BE2C (cell line): ENCODE measurements at regions not wholly inside any gene's neighbourhood (a gene's known extent, or its start where the extent isn't known, plus 50 kb on each side); places are given as distances from the start of the nearest gene placed in this dataset.

Experiments
- DNase-seq: peaks from one replicate; pipeline ENCODE4 v3.0.0-alpha.2; 2020
- H3K27me3 ChIP-seq: fragments of 250-450 bp; sonication (Bioruptor Pico); 2 replicates; pipeline ENCODE4 v1.5.1; 2020; ENCODE audit warnings: mild to moderate bottlenecking
- H3K36me3 ChIP-seq: fragments of 250-450 bp; sonication (Bioruptor Pico); 2 replicates; pipeline ENCODE4 v1.5.1; 2020; ENCODE audit warnings: mild to moderate bottlenecking
- H3K4me1 ChIP-seq: fragments of 250-450 bp; sonication (Bioruptor Pico); 2 replicates; pipeline ENCODE4 v1.5.1; 2020
- H3K4me3 ChIP-seq: 2 replicates; pipeline ENCODE4 v1.5.1; 2011; ENCODE audit warnings: low read depth, low read length
- H3K9me3 ChIP-seq: fragments of 250-450 bp; sonication (Bioruptor Pico); 2 replicates; pipeline ENCODE4 v1.5.1; 2020
- TF ChIP-seq, protein P1 (sequence below): IDR thresholded peaks from 2 replicates; pipeline ENCODE4 v1.5.1; 2012; ENCODE audit warnings: mild to moderate bottlenecking, low read depth, low read length

DNA sequence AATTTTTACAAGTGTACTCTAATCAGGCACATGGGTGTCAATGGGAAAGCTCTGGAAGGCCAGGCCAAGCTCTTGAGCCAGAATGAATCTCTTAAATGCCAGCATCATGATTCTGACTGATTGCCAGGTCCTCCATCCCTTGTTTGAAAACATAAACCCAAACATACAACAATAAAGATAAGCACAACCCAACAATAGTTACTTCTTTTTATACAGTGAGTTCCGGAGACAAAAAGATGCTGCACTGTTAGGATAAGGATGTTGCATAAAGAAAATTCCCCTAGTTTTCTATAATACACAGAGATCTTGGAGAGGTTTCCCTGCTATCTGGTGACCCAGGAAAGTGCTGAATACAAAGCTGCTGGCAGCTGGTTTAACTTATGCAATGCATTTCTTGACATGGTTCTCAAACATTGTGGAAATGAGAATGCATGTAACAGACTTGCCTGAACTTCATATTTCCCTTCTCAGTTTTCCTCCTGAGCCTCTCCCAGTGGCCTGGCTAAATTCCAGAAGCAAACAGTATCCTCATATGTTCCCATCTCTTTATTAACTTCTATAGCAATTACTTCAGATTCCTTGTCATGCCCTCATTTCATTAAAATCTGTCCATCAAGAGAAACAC is 180.1 kb upstream of the PRICKLE2 start:
- no peaks in the 10 kb centered on the region for H3K36me3 ChIP-seq
- H3K27me3 ChIP-seq: no peaks in the 10 kb centered on the region
- H3K4me1 ChIP-seq: no peaks in the 10 kb centered on the region
- TF ChIP-seq, protein P1, sequence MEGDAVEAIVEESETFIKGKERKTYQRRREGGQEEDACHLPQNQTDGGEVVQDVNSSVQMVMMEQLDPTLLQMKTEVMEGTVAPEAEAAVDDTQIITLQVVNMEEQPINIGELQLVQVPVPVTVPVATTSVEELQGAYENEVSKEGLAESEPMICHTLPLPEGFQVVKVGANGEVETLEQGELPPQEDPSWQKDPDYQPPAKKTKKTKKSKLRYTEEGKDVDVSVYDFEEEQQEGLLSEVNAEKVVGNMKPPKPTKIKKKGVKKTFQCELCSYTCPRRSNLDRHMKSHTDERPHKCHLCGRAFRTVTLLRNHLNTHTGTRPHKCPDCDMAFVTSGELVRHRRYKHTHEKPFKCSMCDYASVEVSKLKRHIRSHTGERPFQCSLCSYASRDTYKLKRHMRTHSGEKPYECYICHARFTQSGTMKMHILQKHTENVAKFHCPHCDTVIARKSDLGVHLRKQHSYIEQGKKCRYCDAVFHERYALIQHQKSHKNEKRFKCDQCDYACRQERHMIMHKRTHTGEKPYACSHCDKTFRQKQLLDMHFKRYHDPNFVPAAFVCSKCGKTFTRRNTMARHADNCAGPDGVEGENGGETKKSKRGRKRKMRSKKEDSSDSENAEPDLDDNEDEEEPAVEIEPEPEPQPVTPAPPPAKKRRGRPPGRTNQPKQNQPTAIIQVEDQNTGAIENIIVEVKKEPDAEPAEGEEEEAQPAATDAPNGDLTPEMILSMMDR: no peak
- DNase-seq: no peak
- no peaks in the 10 kb centered on the region for H3K9me3 ChIP-seq
- no peak overlapping the region for H3K4me3 ChIP-seq

DNA sequence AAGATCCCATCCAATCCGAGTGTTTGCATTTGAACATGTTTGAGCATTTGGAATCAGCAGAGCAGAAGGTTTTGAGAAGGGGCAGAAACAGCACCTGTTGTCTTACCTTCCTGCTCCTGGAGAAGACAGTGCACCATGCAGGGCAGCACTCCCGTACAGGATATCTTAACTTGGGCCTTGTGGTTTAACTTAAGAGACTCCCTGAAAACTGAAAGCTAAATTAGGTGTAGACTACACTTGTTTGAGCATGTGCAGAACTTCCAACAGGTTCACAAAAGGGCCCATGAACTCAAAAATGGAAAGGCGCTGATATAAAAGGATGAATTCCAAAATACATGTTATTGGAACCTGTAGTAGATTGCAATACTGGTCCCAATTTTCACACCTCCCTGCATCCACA is 175.4 kb upstream of the PRICKLE2 start:
- Histone ChIP-seq H3K4me3 (no peak overlapping the region), H3K9me3 (no peaks in the 10 kb centered on the region), H3K36me3 (no peaks in the 10 kb centered on the region), H3K27me3 (no peaks in the 10 kb centered on the region; the same call in 1 of the 2 replicates), H3K4me1 (no peaks in the 10 kb centered on the region)
- DNase-seq: no peak
- TF ChIP-seq, protein P1: no peak

DNA sequence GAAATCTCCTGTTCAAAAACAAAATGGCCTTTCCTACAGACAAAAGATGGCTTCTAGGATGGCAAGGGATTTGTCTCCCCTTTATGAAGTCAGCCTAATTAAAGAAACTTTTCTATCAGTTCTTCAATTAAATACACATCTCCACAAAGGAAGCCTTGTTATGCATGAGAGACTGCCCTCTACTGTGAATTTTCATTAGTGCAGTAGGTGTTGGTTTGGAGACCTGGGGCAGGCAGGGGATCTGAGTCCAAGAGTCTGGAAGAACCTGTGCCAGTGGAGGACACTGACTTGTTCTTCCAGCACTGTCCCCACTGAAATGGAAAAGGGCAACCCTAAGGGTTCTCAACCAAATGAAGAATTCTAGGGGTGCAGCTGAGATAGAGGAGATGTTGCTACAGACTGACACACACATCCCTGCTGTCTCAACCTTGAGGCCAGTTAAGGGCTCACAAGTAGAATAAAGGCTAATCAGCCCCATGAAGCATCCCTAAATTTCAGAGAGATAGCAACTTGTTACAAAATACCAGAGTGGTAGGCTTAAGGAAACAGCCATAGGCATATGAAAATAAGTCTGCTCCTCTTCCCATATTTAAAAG is 174.0 kb upstream of the PRICKLE2 start:
- Histone ChIP-seq H3K9me3 (no peaks in the 10 kb centered on the region), H3K4me3 (no peak overlapping the region), H3K27me3 (no peaks in the 10 kb centered on the region; the same call in 1 of the 2 replicates), H3K36me3 (no peaks in the 10 kb centered on the region), H3K4me1 (no peaks in the 10 kb centered on the region)
- TF ChIP-seq, protein P1: peak; percentile 86
- peak; percentile 44 for DNase-seq

DNA sequence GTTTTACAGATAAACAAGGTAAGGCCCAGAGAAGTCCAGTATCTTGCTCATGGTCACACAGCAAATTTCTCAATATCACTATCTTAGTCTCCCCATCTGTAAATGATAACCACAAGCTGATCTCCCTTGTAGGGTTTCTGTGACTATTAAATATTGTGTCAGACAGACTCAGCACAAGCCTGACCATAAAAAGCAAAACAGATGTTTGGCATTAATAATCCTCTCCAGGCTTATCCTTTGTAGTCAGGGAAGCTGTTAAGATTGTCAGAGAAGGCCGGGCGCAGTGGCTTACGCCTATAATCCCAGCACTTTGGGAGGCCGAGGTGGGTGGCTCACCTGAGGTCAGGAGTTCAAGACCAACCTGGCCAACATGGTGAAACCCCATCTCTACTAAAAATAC is 173.2 kb upstream of the PRICKLE2 start:
- TF ChIP-seq, protein P1: no peak
- Histone ChIP-seq H3K27me3 (no peaks in the 10 kb centered on the region; the same call in 1 of the 2 replicates), H3K9me3 (no peaks in the 10 kb centered on the region), H3K36me3 (no peaks in the 10 kb centered on the region), H3K4me1 (no peaks in the 10 kb centered on the region), H3K4me3 (no peak overlapping the region)
- DNase-seq: no peak

DNA sequence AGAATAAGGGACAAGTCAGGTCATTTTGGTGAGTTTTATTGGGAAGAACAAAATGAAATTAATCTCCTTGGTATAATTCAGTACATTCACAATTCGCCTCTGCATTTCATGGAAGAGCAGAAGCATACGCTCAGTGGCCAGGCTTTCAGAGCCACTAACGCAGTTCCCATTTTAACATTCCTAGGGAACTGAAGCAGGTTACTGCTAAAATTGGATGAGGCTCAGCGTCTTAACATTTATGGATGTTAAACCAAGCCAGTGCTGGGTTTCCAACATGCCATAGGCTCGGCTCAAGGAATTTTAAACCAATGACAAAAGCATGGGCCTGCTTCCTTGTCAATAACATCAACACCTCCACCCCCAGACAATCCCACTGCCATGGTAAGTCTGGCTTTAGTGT is 172.7 kb upstream of the PRICKLE2 start:
- Histone ChIP-seq H3K4me3 (no peak overlapping the region), H3K4me1 (no peaks in the 10 kb centered on the region), H3K27me3 (no peaks in the 10 kb centered on the region; the same call in 1 of the 2 replicates), H3K9me3 (no peaks in the 10 kb centered on the region), H3K36me3 (no peaks in the 10 kb centered on the region)
- no peak for DNase-seq
- TF ChIP-seq, protein P1: no peak

DNA sequence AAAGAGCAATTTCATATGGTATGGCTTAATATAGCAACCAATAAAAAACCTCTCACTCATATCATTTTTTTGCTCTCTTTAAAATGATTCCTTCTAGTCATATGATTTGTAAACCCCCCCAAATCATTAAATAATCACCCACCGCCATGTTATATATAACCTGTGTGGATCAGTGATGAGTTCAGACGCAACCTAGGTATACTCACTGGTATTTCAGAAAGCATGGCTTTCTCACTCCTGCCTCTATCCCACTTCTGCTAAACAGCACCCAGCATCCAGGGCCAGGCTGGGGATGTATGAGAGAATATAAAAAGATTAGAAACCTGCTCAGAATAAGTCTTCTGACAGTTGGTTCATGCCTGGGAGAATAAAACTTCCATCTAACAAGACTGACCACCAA is 172.3 kb upstream of the PRICKLE2 start:
- Histone ChIP-seq H3K4me1 (no peaks in the 10 kb centered on the region), H3K27me3 (no peaks in the 10 kb centered on the region; the same call in 1 of the 2 replicates), H3K4me3 (no peak overlapping the region), H3K36me3 (no peaks in the 10 kb centered on the region), H3K9me3 (no peaks in the 10 kb centered on the region)
- DNase-seq: no peak
- TF ChIP-seq, protein P1: no peak
